K562 (cell line): ENCODE measurements at regions not wholly inside any gene's neighbourhood (a gene's known extent, or its start where the extent isn't known, plus 50 kb on each side); places are given as distances from the start of the nearest gene placed in this dataset.

Experiments used
- ATAC-seq: fragments of 200-7000 bp; cut with Tn5 transposase; 3 replicates; pipeline ENCODE4 v1.9.1; 2020; ENCODE audit warnings: moderate library complexity
- BruUV-seq: library from RNA; stranded (reverse); fragments of 400-500 nt; replicated peaks from 2 replicates; lab custom pipeline; 2021; lab: Mats Ljungman, UMichigan
- CTCF ChIA-PET: fragments of 300-600 bp; formaldehyde crosslinking; extraction: SDS; loops from one replicate; lab custom pipeline; 2021; ENCODE audit warnings: low intra/inter-chr PET ratio; lab: Yijun Ruan, JAX
- POLR2A ChIA-PET: fragments of 300-600, 350-650 bp; sonication (Branson Sonifier 250); formaldehyde crosslinking; extraction: SDS; loops from one replicate; lab custom pipeline; 2021; ENCODE audit warnings: antibody characterized with exemption, inconsistent platforms; lab: Yijun Ruan, JAX
- DNase-seq, 4 experiments: peaks; one replicate each; pipeline versions ENCODE4 v3.0.0 to v3.0.0-alpha.2; 2011 to 2018; ENCODE audit warnings: low spot score in 3 of 4, mixed read lengths in 3 of 4; ENCODE audit errors: extremely low read depth in 1 of 4
- FAIRE-seq: peaks from 2 replicates; lab custom pipeline; 2011; peaks lifted over from hg19 to GRCh38; lab: Jason Lieb, UNC
- H2AFZ ChIP-seq: 2 replicates; pipeline ENCODE4 v1.6.0; 2011; ENCODE audit warnings: low read depth, low read length, control low read depth, inconsistent platforms
- H3K27ac ChIP-seq: fragments of 200-600 bp; 3 replicates; pipeline ENCODE4 v1.8.0; 2011; ENCODE audit warnings: low read depth, mild to moderate bottlenecking, control low read depth, inconsistent platforms, low read length, moderate library complexity, mixed read lengths; ENCODE audit errors: extremely low read depth
- H3K27me3 ChIP-seq, 2 experiments: fragments of 300-600 bp in 1 of 2; 2 replicates in 1 of 2; 3 replicates in 1 of 2; pipeline versions ENCODE4 v1.6.0 to v1.8.0; 2011; ENCODE audit warnings: inconsistent platforms in 2 of 2, low read length in 2 of 2, mild to moderate bottlenecking in 1 of 2, mixed read lengths in 1 of 2, moderate library complexity in 1 of 2; ENCODE audit not compliant: control insufficient read depth in 2 of 2, insufficient read depth in 2 of 2
- H3K36me3 ChIP-seq: fragments of 300-600 bp; 3 replicates; pipeline ENCODE4 v1.8.0; 2011; ENCODE audit warnings: mild to moderate bottlenecking, low read length, inconsistent platforms; ENCODE audit not compliant: control insufficient read depth, insufficient read depth
- H3K4me1 ChIP-seq, 2 experiments: fragments of 200-600 bp in 1 of 2; replicated peaks in 1 of 2; 2 replicates in 1 of 2; 3 replicates in 1 of 2; pipeline versions ENCODE4 v1.5.1 to v1.8.0; 2011; ENCODE audit warnings: inconsistent platforms in 2 of 2, low read length in 2 of 2, mild to moderate bottlenecking in 1 of 2, mixed read lengths in 1 of 2, moderate library complexity in 1 of 2; ENCODE audit not compliant: control insufficient read depth in 2 of 2, insufficient read depth in 2 of 2
- H3K4me2 ChIP-seq: 2 replicates; pipeline ENCODE4 v1.6.1; 2011; ENCODE audit warnings: low read length, control low read depth, inconsistent platforms, mixed read lengths; ENCODE audit not compliant: insufficient read depth
- H3K4me3 ChIP-seq: fragments of 200-600 bp; sonication (generic), shearing (Covaris generic); 2 replicates; pipeline ENCODE4 v1.5.1; 2016; ENCODE audit warnings: control low read depth, inconsistent platforms
- H3K79me2 ChIP-seq: fragments of 200-600 bp; 3 replicates; pipeline ENCODE4 v1.8.0; 2011; ENCODE audit warnings: low read length, inconsistent platforms; ENCODE audit not compliant: control insufficient read depth, insufficient read depth
- H3K9ac ChIP-seq, 2 experiments: 2 replicates each; pipeline versions ENCODE4 v1.6.0 to v1.6.1; 2011; ENCODE audit warnings: low read depth in 2 of 2, low read length in 2 of 2, control low read depth in 1 of 2, inconsistent platforms in 1 of 2, mild to moderate bottlenecking in 1 of 2, mixed read lengths in 1 of 2; ENCODE audit not compliant: insufficient read depth in 1 of 2
- H3K9me1 ChIP-seq: one replicate; pipeline ENCODE4 v1.6.0; 2011; ENCODE audit warnings: inconsistent platforms, mild to moderate bottlenecking, low read length, moderate library complexity; ENCODE audit not compliant: control insufficient read depth, insufficient read depth
- H3K9me3 ChIP-seq: replicated peaks from 2 replicates; pipeline ENCODE4 v1.5.1; 2011; ENCODE audit warnings: low read depth, low read length, inconsistent platforms; ENCODE audit not compliant: control insufficient read depth, insufficient read depth
- H4K20me1 ChIP-seq: replicated peaks from 2 replicates; pipeline ENCODE4 v1.6.1; 2011; ENCODE audit warnings: low read length, inconsistent platforms, mixed read lengths; ENCODE audit not compliant: control insufficient read depth, insufficient read depth
- CBFA2T3 ChIP-seq: fragments of 450-650 bp; IDR thresholded peaks from 2 replicates; pipeline ENCODE4 v1.6.1; 2017
- CTCF ChIP-seq, 3 experiments: IDR thresholded peaks in 2 of 3; conservative IDR thresholded peaks in 1 of 3; 2 replicates each; pipeline ENCODE4 v1.5.1; 2011 to 2012; ENCODE audit warnings: low read length in 3 of 3, mild to moderate bottlenecking in 3 of 3, control low read depth in 2 of 3, improper control_type of control experiment in 1 of 3, inconsistent platforms in 1 of 3, low read depth in 1 of 3, mixed read lengths in 1 of 3, moderate library complexity in 1 of 3; ENCODE audit not compliant: insufficient read depth in 2 of 3
- FOSL1 ChIP-seq: fragments of 200-800 bp; sonication (Bioruptor generic); conservative IDR thresholded peaks from 2 replicates; pipeline ENCODE4 v1.6.1; 2016; ENCODE audit warnings: missing genetic modification characterization, missing compliant biosample characterization
- KAT7 ChIP-seq: sonication (generic); formaldehyde crosslinking; IDR thresholded peaks from 2 replicates; pipeline ENCODE4 v1.8.0; 2022; ENCODE audit warnings: missing genetic modification reagents, mild to moderate bottlenecking, borderline replicate concordance
- SRSF9 ChIP-seq: fragments of 200-400 bp; formaldehyde crosslinking; IDR thresholded peaks from 2 replicates; pipeline ENCODE4 v1.6.1; 2017; ENCODE audit warnings: low read depth, low read length, borderline replicate concordance
- TCFL5 ChIP-seq: fragments of 250-450 bp; sonication (Bioruptor Pico); conservative IDR thresholded peaks from 2 replicates; pipeline ENCODE4 v1.6.1; 2021; ENCODE audit warnings: mild to moderate bottlenecking, moderate library complexity, matching md5 sums
- ZBTB1 ChIP-seq: sonication (generic); formaldehyde crosslinking; IDR thresholded peaks from 2 replicates; pipeline ENCODE4 v1.8.1; 2023; ENCODE audit warnings: missing genetic modification reagents, low read depth, mild to moderate bottlenecking, borderline replicate concordance
- ZNF695 ChIP-seq: fragments of 450-650 bp; formaldehyde crosslinking; IDR thresholded peaks from 2 replicates; pipeline ENCODE4 v1.4.0; 2020; ENCODE audit warnings: mild to moderate bottlenecking, moderate library complexity
- WGBS: fragments of 100-300 bp; shearing (Covaris generic); methylation state at CpG from one replicate; pipeline ENCODE4 v1.1.6; 2016; ENCODE audit warnings: low coverage, mixed read lengths; ENCODE audit not compliant: insufficient coverage; ENCODE audit errors: missing lambda C conversion rate; 5-methylcytosine and 5-hydroxymethylcytosine counted together
- in situ Hi-C: fragments of 300-500 bp; cut with MboI; formaldehyde crosslinking; loops from 4 replicates; pipeline ENCODE4 v1.15.0; 2018; ENCODE audit warnings: inconsistent platforms, mixed read lengths
- intact Hi-C: fragments of 100-400 bp; cut with micrococcal nuclease; formaldehyde crosslinking; loops from 2 replicates; pipeline ENCODE4 v1.14.2; 2022

DNA sequence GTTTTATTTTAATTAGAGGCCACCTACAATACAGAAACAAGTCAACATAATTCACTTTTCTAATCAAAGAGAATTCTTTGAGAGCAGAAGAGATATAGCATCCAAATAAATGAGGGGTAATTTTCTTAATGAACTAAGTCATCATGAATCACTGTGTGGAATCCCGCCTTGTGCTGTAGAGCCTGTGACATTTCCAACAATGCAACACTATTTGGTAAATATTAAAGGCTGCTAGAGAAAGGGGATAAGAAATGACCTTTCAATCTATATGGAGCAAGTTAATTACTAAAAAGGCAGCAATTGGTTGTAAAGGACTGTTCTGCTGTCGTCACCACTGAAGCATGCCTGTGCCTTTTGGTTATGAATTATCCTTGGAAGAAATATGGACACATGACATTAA lies 345.7 kb upstream of the MAF start:
- no peak overlapping the region for H3K4me2 ChIP-seq
- ChIA-PET CTCF (no interaction called here), POLR2A (no interaction called here)
- no peak overlapping the region for H3K27ac ChIP-seq
- WGBS: 76% methylated on average over 2 of the region's 2 CpGs
- no peak for ATAC-seq
- H3K27me3 ChIP-seq: no peaks in the 10 kb centered on the region
- H3K9ac ChIP-seq: no peak overlapping the region
- H3K4me1 ChIP-seq: peaks cover 0 to 9% of the 10 kb centered on the region in 2 experiments; a peak in 3 of 5 replicates
- H3K36me3 ChIP-seq: no peaks in the 10 kb centered on the region
- H3K9me1 ChIP-seq: no peaks in the 10 kb centered on the region
- FAIRE-seq: no peak
- BruUV-seq: no TSS peak
- no peaks in the 10 kb centered on the region for H3K79me2 ChIP-seq
- no peaks in the 10 kb centered on the region for H3K9me3 ChIP-seq
- TF ChIP-seq ZBTB1 (no peak), SRSF9 (no peak), CTCF (IDR thresholded peaks at IDR 0.05 in 2 of 3, conservative IDR thresholded peaks at IDR 0.05 in 1 of 3; ENCODE audit: insufficient read depth in 2 of 3, low read depth in 1 of 3, low read length in 3 of 3) (no peak), CBFA2T3 (no peak), TCFL5 (no peak), KAT7 (CRISPR knock-in tag) (no peak), FOSL1 (no peak), ZNF695 (CRISPR knock-in tag) (no peak)
- in situ Hi-C loops: no loop called here
- H3K4me3 ChIP-seq: no peak overlapping the region
- no peak overlapping the region for H2AFZ ChIP-seq
- H4K20me1 ChIP-seq: no peaks in the 10 kb centered on the region
- no peak for DNase-seq
- intact Hi-C loops: no loop called here
